A549 (cell line): ENCODE measurements at regions not wholly inside any gene's neighbourhood (a gene's known extent, or its start where the extent isn't known, plus 50 kb on each side); places are given as distances from the start of the nearest gene placed in this dataset.

Source experiments
- CEBPB ChIP-seq, 2 experiments: fragments of >200 bp in 1 of 2; sonication (Bioruptor Twin) in 1 of 2; formaldehyde crosslinking in 1 of 2; IDR thresholded peaks; 2 replicates each; pipeline ENCODE4 v1.6.1; 2012 to 2016
- CHD4 ChIP-seq: fragments of 200-600 bp; sonication (generic); IDR thresholded peaks from 2 replicates; pipeline ENCODE4 v1.6.1; 2016; ENCODE audit warnings: antibody characterized with exemption, mild to moderate bottlenecking, borderline replicate concordance
- EHF ChIP-seq: fragments of 250-450 bp; sonication (Bioruptor Pico); IDR thresholded peaks from 2 replicates; pipeline ENCODE4 v1.5.0; 2020; ENCODE audit warnings: mild to moderate bottlenecking
- EP300 ChIP-seq, 2 experiments: fragments of >200 bp; sonication (Bioruptor Twin); formaldehyde crosslinking; IDR thresholded peaks; 2 replicates in 1 of 2; 3 replicates in 1 of 2; pipeline ENCODE4 v1.6.1; 2016 to 2017
- HOXA7 ChIP-seq: fragments of 250-450 bp; sonication (Bioruptor Pico); IDR thresholded peaks from 2 replicates; pipeline ENCODE4 v1.5.0; 2020; ENCODE audit warnings: mild to moderate bottlenecking, moderate library complexity
- POLR2A ChIP-seq: IDR thresholded peaks from 2 replicates; pipeline ENCODE4 v1.6.1; 2012; ENCODE audit warnings: mild to moderate bottlenecking, low read length
- RAD21 ChIP-seq, 2 experiments: fragments of >200 bp in 1 of 2; sonication (Bioruptor Twin) in 1 of 2; formaldehyde crosslinking in 1 of 2; IDR thresholded peaks in 1 of 2; conservative IDR thresholded peaks in 1 of 2; 2 replicates in 1 of 2; 3 replicates in 1 of 2; pipeline ENCODE4 v1.6.1; 2012 to 2018; ENCODE audit warnings: inconsistent platforms in 1 of 2
- RARB ChIP-seq: fragments of 250-450 bp; sonication (Bioruptor Pico); IDR thresholded peaks from 2 replicates; pipeline ENCODE4 v1.8.0; 2021; ENCODE audit warnings: mild to moderate bottlenecking, moderate library complexity
- RFX5 ChIP-seq: fragments of 450-650 bp; IDR thresholded peaks from 2 replicates; pipeline ENCODE4 v1.7.1; 2014; ENCODE audit warnings: antibody characterized with exemption, mild to moderate bottlenecking, moderate library complexity
- RNF2 ChIP-seq: fragments of 200-600 bp; sonication (generic); IDR thresholded peaks from 2 replicates; pipeline ENCODE4 v1.6.1; 2016; ENCODE audit warnings: low read depth, mild to moderate bottlenecking, antibody characterized with exemption, moderate library complexity, borderline replicate concordance
- TF ChIP-seq, protein P1 (sequence below): fragments of >200 bp; sonication (Bioruptor Twin); formaldehyde crosslinking; IDR thresholded peaks from 3 replicates; pipeline ENCODE4 v1.5.1; 2016
- TF ChIP-seq, protein P2 (sequence below): IDR thresholded peaks from 2 replicates; pipeline ENCODE4 v1.6.1; 2012
- TF ChIP-seq, protein P3 (sequence below): fragments of 150-350 bp; IDR thresholded peaks from 2 replicates; pipeline ENCODE4 v1.6.1; 2014; ENCODE audit warnings: low read depth, mild to moderate bottlenecking, low read length

DNA sequence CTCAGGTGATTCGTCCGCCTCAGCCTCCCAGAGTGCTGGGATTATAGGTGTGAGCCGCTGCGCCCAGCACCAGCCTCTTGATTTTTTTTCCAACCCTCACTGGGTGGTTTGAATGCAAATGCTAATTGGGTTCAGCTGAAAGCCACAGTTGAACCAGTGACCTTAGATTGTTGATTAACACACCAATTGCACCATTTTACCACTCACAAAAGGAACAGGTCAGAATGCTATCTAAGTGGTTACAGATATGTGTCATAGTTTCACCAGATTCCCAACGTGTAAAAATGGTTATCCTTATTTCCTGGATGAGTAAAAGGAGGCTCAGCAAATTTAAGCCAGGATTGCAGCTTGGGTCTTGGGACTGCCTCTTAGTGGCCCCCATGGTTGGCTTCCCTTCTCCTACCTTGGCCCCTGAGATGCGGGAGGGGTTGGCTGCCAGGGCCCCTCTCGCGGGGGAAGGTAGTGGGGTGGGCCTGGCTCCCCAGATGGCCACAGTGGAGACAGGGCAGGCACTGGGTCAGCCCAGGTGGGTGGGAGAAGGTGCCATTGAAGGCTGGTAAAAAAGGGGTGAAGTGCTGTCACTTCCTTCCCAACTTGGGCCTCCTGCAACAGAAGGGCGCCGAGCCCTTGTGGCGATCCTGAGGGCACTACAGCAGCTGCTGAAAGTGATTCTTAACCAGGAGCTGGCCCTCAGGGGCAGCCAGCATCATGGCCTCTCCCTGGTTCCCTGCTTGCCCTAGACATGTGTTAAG is 164.9 kb upstream of the HAAO start:
- TF ChIP-seq, protein P1, sequence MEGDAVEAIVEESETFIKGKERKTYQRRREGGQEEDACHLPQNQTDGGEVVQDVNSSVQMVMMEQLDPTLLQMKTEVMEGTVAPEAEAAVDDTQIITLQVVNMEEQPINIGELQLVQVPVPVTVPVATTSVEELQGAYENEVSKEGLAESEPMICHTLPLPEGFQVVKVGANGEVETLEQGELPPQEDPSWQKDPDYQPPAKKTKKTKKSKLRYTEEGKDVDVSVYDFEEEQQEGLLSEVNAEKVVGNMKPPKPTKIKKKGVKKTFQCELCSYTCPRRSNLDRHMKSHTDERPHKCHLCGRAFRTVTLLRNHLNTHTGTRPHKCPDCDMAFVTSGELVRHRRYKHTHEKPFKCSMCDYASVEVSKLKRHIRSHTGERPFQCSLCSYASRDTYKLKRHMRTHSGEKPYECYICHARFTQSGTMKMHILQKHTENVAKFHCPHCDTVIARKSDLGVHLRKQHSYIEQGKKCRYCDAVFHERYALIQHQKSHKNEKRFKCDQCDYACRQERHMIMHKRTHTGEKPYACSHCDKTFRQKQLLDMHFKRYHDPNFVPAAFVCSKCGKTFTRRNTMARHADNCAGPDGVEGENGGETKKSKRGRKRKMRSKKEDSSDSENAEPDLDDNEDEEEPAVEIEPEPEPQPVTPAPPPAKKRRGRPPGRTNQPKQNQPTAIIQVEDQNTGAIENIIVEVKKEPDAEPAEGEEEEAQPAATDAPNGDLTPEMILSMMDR: no peak
- no peak for TF ChIP-seq CHD4
- no peak for TF ChIP-seq POLR2A
- TF ChIP-seq, protein P2, sequence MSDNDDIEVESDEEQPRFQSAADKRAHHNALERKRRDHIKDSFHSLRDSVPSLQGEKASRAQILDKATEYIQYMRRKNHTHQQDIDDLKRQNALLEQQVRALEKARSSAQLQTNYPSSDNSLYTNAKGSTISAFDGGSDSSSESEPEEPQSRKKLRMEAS: no peak
- no peak for TF ChIP-seq EHF (CRISPR knock-in tag)
- no peak for TF ChIP-seq EP300 (IDR thresholded peaks at IDR 0.05)
- no peak for TF ChIP-seq RFX5
- no peak for TF ChIP-seq HOXA7
- no peak for TF ChIP-seq RAD21 (conservative IDR thresholded peaks at IDR 0.05 in 1 of 2, IDR thresholded peaks at IDR 0.05 in 1 of 2)
- no peak for TF ChIP-seq RARB (CRISPR knock-in tag)
- TF ChIP-seq CEBPB (IDR thresholded peaks at IDR 0.05): no peak
- no peak for TF ChIP-seq RNF2
- TF ChIP-seq, protein P3, sequence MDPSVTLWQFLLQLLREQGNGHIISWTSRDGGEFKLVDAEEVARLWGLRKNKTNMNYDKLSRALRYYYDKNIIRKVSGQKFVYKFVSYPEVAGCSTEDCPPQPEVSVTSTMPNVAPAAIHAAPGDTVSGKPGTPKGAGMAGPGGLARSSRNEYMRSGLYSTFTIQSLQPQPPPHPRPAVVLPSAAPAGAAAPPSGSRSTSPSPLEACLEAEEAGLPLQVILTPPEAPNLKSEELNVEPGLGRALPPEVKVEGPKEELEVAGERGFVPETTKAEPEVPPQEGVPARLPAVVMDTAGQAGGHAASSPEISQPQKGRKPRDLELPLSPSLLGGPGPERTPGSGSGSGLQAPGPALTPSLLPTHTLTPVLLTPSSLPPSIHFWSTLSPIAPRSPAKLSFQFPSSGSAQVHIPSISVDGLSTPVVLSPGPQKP: no peak
